Activated CD8-positive, alpha-beta memory T cell treated with anti-CD3 and anti-CD28 coated beads, Interleukin-2, amount 50 U/mL, for 24 hours (primary cell): ENCODE measurements at regions not wholly inside any gene's neighbourhood (a gene's known extent, or its start where the extent isn't known, plus 50 kb on each side); places are given as distances from the start of the nearest gene placed in this dataset.

Experiments
- DNase-seq: peaks from one replicate; pipeline ENCODE4 v3.0.0-alpha.2; 2020; ENCODE audit errors: extremely low read depth

- DNase-seq = no peak
These were observed 59.5 kb upstream of the TGM3 start for GRCh38 chr20:2236256-2236655.

- no peak for DNase-seq
These were observed 58.7 kb upstream of the TGM3 start for GRCh38 chr20:2237059-2237458.

- no peak for DNase-seq
These were observed 57.2 kb upstream of the TGM3 start for GRCh38 chr20:2238601-2239000.

- no peak for DNase-seq
These were observed 55.0 kb upstream of the TGM3 start for GRCh38 chr20:2240835-2241234.

GRCh38 chr20:2242678-2243077, 53.1 kb upstream of the TGM3 start:
- DNase-seq = no peak

- DNase-seq = no peak
These were observed 51.3 kb upstream of the TGM3 start for GRCh38 chr20:2244523-2244922.

GRCh38 chr20:2244993-2245392, 50.8 kb upstream of the TGM3 start:
- no peak for DNase-seq

GRCh38 chr20:2245637-2246036, 50.2 kb upstream of the TGM3 start:
- no peak for DNase-seq
